PC-9 (cell line): ENCODE measurements at regions not wholly inside any gene's neighbourhood (a gene's known extent, or its start where the extent isn't known, plus 50 kb on each side); places are given as distances from the start of the nearest gene placed in this dataset.

Experiments
- BruUV-seq: library from RNA; stranded (reverse); fragments of 400-500 nt; replicated peaks from 2 replicates; lab custom pipeline; 2021; lab: Mats Ljungman, UMichigan
- CTCF ChIA-PET: fragments of 300-600 bp; sonication (Branson Sonifier 250); formaldehyde crosslinking; loops from one replicate; lab custom pipeline; 2022; ENCODE audit warnings: antibody characterized with exemption; lab: Charles Lee
- POLR2A ChIA-PET: fragments of 300-600 bp; sonication (Branson Sonifier 250); formaldehyde crosslinking; loops from one replicate; lab custom pipeline; 2022; ENCODE audit warnings: antibody characterized with exemption; ENCODE audit not compliant: unreplicated experiment; lab: Charles Lee
- DNase-seq, 2 experiments: peaks; one replicate each; pipeline versions ENCODE4 v3.0.0 to v3.0.0-alpha.2; 2015 to 2022; ENCODE audit warnings: mixed read lengths in 1 of 2
- H2AFZ ChIP-seq: fragments of 200-600 bp; sonication (generic); 2 replicates; pipeline ENCODE4 v1.8.1; 2017; ENCODE audit warnings: antibody characterized with exemption
- H3F3A ChIP-seq: fragments of 200-600 bp; sonication (generic); 2 replicates; pipeline ENCODE4 v1.8.1; 2017; ENCODE audit warnings: antibody characterized with exemption, mild to moderate bottlenecking, low read depth; ENCODE audit not compliant: insufficient read depth
- H3K27ac ChIP-seq: fragments of 200-600 bp; sonication (generic); 2 replicates; pipeline ENCODE4 v1.6.1; 2016; ENCODE audit warnings: mixed run types
- H3K27me3 ChIP-seq: fragments of 200-600 bp; sonication (generic); 2 replicates; pipeline ENCODE4 v1.6.1; 2016; ENCODE audit warnings: low read depth, mixed run types; ENCODE audit not compliant: insufficient read depth
- H3K36me3 ChIP-seq: fragments of 200-600 bp; sonication (generic); 2 replicates; pipeline ENCODE4 v1.6.1; 2016; ENCODE audit warnings: low read depth, mixed run types
- H3K4me1 ChIP-seq: fragments of 200-600 bp; sonication (generic); replicated peaks from 2 replicates; pipeline ENCODE4 v1.6.1; 2016; ENCODE audit warnings: mixed run types; ENCODE audit not compliant: insufficient read depth
- H3K4me2 ChIP-seq: fragments of 200-600 bp; sonication (generic); 2 replicates; pipeline ENCODE4 v1.6.1; 2017; ENCODE audit warnings: mixed run types
- H3K4me3 ChIP-seq: fragments of 200-600 bp; sonication (generic); 2 replicates; pipeline ENCODE4 v1.6.1; 2016; ENCODE audit warnings: mixed run types
- H3K79me2 ChIP-seq: fragments of 200-600 bp; sonication (generic); 2 replicates; pipeline ENCODE4 v1.6.1; 2017; ENCODE audit warnings: low read depth, mixed run types
- H3K9me2 ChIP-seq: fragments of 200-600 bp; sonication (generic); 2 replicates; pipeline ENCODE4 v1.8.1; 2017; ENCODE audit warnings: mild to moderate bottlenecking; ENCODE audit not compliant: insufficient read depth
- H3K9me3 ChIP-seq: fragments of 200-600 bp; sonication (generic); 2 replicates; pipeline ENCODE4 v1.8.1; 2016; ENCODE audit warnings: low read depth; ENCODE audit not compliant: insufficient read depth
- H4K20me1 ChIP-seq: fragments of 200-600 bp; sonication (generic); 2 replicates; pipeline ENCODE4 v1.8.1; 2017; ENCODE audit not compliant: insufficient read depth
- CTCF ChIP-seq: fragments of 200-600 bp; sonication (generic); conservative IDR thresholded peaks from 2 replicates; pipeline ENCODE4 v1.6.1; 2017; ENCODE audit warnings: mixed run types, antibody characterized with exemption, mild to moderate bottlenecking, moderate library complexity
- EZH2 ChIP-seq: fragments of 200-600 bp; sonication (generic); IDR thresholded peaks from 2 replicates; pipeline ENCODE4 v1.8.0; 2017; ENCODE audit warnings: antibody characterized with exemption, low read depth
- intact Hi-C: fragments of 100-400 bp; cut with micrococcal nuclease; formaldehyde crosslinking; loops from one replicate; pipeline ENCODE4 v1.10.0; 2022; ENCODE audit not compliant: unreplicated experiment

DNA sequence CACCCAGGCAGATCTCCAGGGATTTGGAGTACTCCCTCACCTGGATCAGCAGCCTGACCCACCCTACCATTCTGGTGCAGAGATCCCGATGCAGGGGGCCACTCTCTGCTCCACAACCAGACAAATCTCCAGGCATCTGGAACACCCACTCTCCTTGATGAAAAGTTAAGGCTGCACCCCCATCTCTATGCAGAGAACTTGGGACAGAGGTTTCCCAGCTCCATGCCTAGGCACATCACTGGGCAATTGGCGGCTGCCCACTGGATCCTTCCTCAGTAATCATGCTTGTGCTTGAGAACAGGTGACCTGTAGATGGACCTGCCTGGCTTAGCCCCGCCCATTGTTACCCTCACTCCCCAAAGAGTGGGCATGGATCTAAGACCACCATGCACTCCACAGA, 624.9 kb downstream of the CBLN2 start:
- BruUV-seq: no TSS peak
- Histone ChIP-seq H3K36me3 (no peaks in the 10 kb centered on the region), H2AFZ (no peak overlapping the region), H3K4me2 (no peak overlapping the region), H3K27ac (no peak overlapping the region), H3K27me3 (no peaks in the 10 kb centered on the region), H4K20me1 (no peaks in the 10 kb centered on the region), H3K79me2 (no peaks in the 10 kb centered on the region), H3K4me3 (no peak overlapping the region), H3K9me2 (no peaks in the 10 kb centered on the region), H3K4me1 (no peaks in the 10 kb centered on the region), H3F3A (no peaks in the 10 kb centered on the region), H3K9me3 (no peaks in the 10 kb centered on the region)
- no peak for TF ChIP-seq CTCF
- no peak for TF ChIP-seq EZH2
- ChIA-PET CTCF (no interaction called here), POLR2A (no interaction called here)
- intact Hi-C loops: no loop called here
- no peak for DNase-seq

- Histone ChIP-seq H3K79me2 (no peaks in the 10 kb centered on the region), H3K4me1 (no peaks in the 10 kb centered on the region), H3K9me2 (no peaks in the 10 kb centered on the region), H3K4me2 (no peak overlapping the region), H4K20me1 (no peaks in the 10 kb centered on the region), H3F3A (no peaks in the 10 kb centered on the region), H3K27ac (no peak overlapping the region), H3K36me3 (no peaks in the 10 kb centered on the region), H3K9me3 (no peaks in the 10 kb centered on the region), H2AFZ (no peak overlapping the region), H3K4me3 (no peak overlapping the region), H3K27me3 (no peaks in the 10 kb centered on the region)
- POLR2A ChIA-PET: no interaction called here
- intact Hi-C loops: no loop called here
- BruUV-seq: no TSS peak
- TF ChIP-seq CTCF: no peak
- TF ChIP-seq EZH2: no peak
- DNase-seq: no peak
- CTCF ChIA-PET: no interaction called here
Measured at GRCh38 chr18:71913641-71914040, 630.5 kb downstream of the CBLN2 start.

DNA sequence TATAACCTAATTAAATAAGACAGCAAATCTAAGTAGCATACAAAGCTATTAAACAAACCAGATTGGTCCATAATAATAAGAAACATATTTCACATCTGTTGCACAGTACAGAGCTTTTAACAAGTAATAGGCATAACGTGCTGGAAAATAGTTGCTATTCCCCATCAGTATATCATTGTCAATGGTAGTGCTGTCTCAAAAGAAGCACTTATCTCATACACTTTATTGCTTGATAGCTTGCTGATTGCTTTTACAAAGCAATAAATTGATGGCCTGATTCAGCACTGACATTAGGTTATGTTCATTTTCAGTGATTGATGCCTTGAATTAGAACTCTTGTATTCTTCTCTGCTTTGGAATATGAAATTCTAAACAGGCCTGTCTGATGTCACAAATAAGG, 641.7 kb downstream of the CBLN2 start:
- Histone ChIP-seq H3K4me2 (no peak overlapping the region), H3K9me3 (no peaks in the 10 kb centered on the region), H3K27me3 (no peaks in the 10 kb centered on the region), H3K4me1 (no peaks in the 10 kb centered on the region), H3K27ac (no peak overlapping the region), H3K36me3 (no peaks in the 10 kb centered on the region), H2AFZ (no peak overlapping the region), H4K20me1 (no peaks in the 10 kb centered on the region), H3K9me2 (no peaks in the 10 kb centered on the region), H3F3A (no peaks in the 10 kb centered on the region), H3K4me3 (no peak overlapping the region), H3K79me2 (no peaks in the 10 kb centered on the region)
- intact Hi-C loops: no loop called here
- CTCF ChIA-PET: no interaction called here
- POLR2A ChIA-PET: no interaction called here
- no TSS peak for BruUV-seq
- TF ChIP-seq EZH2: no peak
- TF ChIP-seq CTCF: no peak
- no peak for DNase-seq
